ENCODE measurements at regions not wholly inside any gene's neighbourhood (a gene's known extent, or its start where the extent isn't known, plus 50 kb on each side); places are given as distances from the start of the nearest gene placed in this dataset.

GRCh38 chr12:20264608-20265114, 103.7 kb upstream of the PDE3A start:
- no peak for DNase-seq (ENCODE audit: low spot score)

GRCh38 chr12:20268121-20268732, 100.1 kb upstream of the PDE3A start:
- no peak for DNase-seq (ENCODE audit: low spot score)

- DNase-seq (ENCODE audit: low spot score) = no peak
Measured at GRCh38 chr12:20268771-20269170, 99.6 kb upstream of the PDE3A start.

GRCh38 chr12:20269337-20270067, 98.8 kb upstream of the PDE3A start:
- DNase-seq (ENCODE audit: low spot score) = no peak

GRCh38 chr12:20270557-20270956, 97.8 kb upstream of the PDE3A start:
- DNase-seq (ENCODE audit: low spot score) = no peak

GRCh38 chr12:20272161-20272560, 96.2 kb upstream of the PDE3A start:
- no peak for DNase-seq (ENCODE audit: low spot score)

GRCh38 chr12:20272801-20273200, 95.5 kb upstream of the PDE3A start:
- DNase-seq (ENCODE audit: low spot score) = peak; percentile 10

GRCh38 chr12:20274008-20274407, 94.3 kb upstream of the PDE3A start:
- DNase-seq (ENCODE audit: low spot score) = no peak

- DNase-seq (ENCODE audit: low spot score) = no peak
Measured at GRCh38 chr12:20278276-20278675, 90.1 kb upstream of the PDE3A start.

GRCh38 chr12:20280515-20280914, 87.8 kb upstream of the PDE3A start:
- DNase-seq (ENCODE audit: low spot score) = no peak

- DNase-seq (ENCODE audit: low spot score) = no peak
Measured at GRCh38 chr12:20282401-20282800, 85.9 kb upstream of the PDE3A start.

GRCh38 chr12:20283482-20283881, 84.9 kb upstream of the PDE3A start:
- DNase-seq (ENCODE audit: low spot score) = no peak

GRCh38 chr12:20289520-20289919, 78.8 kb upstream of the PDE3A start:
- DNase-seq (ENCODE audit: low spot score) = no peak

GRCh38 chr12:20300457-20300856, 67.9 kb upstream of the PDE3A start:
- DNase-seq (ENCODE audit: low spot score) = no peak

- DNase-seq (ENCODE audit: low spot score) = no peak
Measured at GRCh38 chr12:20305470-20305869, 62.9 kb upstream of the PDE3A start.

GRCh38 chr12:20309504-20310148, 58.7 kb upstream of the PDE3A start:
- DNase-seq (ENCODE audit: low spot score) = no peak

GRCh38 chr12:20314328-20314727, 54.0 kb upstream of the PDE3A start:
- peak; percentile 30 for DNase-seq (ENCODE audit: low spot score)

GRCh38 chr12:20317554-20317953, 50.8 kb upstream of the PDE3A start:
- no peak for DNase-seq (ENCODE audit: low spot score)
